ENCODE measurements at regions not wholly inside any gene's neighbourhood (a gene's known extent, or its start where the extent isn't known, plus 50 kb on each side); places are given as distances from the start of the nearest gene placed in this dataset.
"Not testable (repeated sequence)": the region's sequence is repeated elsewhere in the genome, so short reads cannot be mapped to it uniquely, and the experiment has no call there.

GRCh38 chr3:176275538-176275937, 921.7 kb downstream of the TBL1XR1 start:
- Histone ChIP-seq H2AFZ (ENCODE audit: low read length) (no peak overlapping the region), H3K27ac (ENCODE audit: low read length) (no peak overlapping the region), H3K27me3 (ENCODE audit: low read length) (no peaks in the 10 kb centered on the region), H3K9me2 (replicated peaks; ENCODE audit: insufficient read depth, low read length) (no peaks in the 10 kb centered on the region), H3K9ac (ENCODE audit: low read length) (no peak overlapping the region), H3K36me3 (ENCODE audit: insufficient read depth, low read length) (no peaks in the 10 kb centered on the region), H3K4me2 (ENCODE audit: low read depth, low read length, poor library complexity, severe bottlenecking) (no peak overlapping the region), H3K4me1 (ENCODE audit: low read length) (no peaks in the 10 kb centered on the region), H3K79me2 (ENCODE audit: low read length) (no peaks in the 10 kb centered on the region), H3K9me3 (ENCODE audit: low read length) (peaks cover 16% of the 10 kb centered on the region), H3K4me3 (ENCODE audit: low read length) (no peak overlapping the region), H4K20me1 (ENCODE audit: insufficient read depth, low read depth, low read length) (no peaks in the 10 kb centered on the region)
- no peak for DNase-seq

DNA sequence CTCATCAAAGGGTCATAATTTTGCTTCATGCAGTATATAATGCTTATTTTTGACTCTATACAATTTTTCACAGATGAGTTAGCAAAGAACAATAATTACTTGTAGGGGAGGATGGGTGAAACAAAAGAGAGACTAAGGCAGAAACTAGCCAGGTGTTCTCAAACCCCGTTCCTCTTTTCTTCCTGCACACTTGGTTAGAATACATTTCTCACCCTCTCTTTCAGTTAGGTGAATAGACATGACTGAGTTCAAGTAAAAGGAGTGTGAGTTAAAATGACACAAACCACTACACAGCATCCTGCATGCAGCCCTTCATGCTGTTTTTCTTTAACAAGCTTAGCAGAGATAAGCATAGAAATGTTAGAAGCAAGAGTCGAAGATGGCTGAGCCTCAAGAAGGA, 922.2 kb downstream of the TBL1XR1 start:
- peaks cover 18% of the 10 kb centered on the region for H3K9me3 ChIP-seq (ENCODE audit: low read length)
- no peaks in the 10 kb centered on the region for H3K4me1 ChIP-seq (ENCODE audit: low read length)
- H3K4me3 ChIP-seq (ENCODE audit: low read length): no peak overlapping the region
- H3K27ac ChIP-seq (ENCODE audit: low read length): no peak overlapping the region
- H3K9ac ChIP-seq (ENCODE audit: low read length): no peak overlapping the region
- no peaks in the 10 kb centered on the region for H4K20me1 ChIP-seq (ENCODE audit: insufficient read depth, low read depth, low read length)
- no peaks in the 10 kb centered on the region for H3K9me2 ChIP-seq (replicated peaks; ENCODE audit: insufficient read depth, low read length)
- H3K27me3 ChIP-seq (ENCODE audit: low read length): no peaks in the 10 kb centered on the region
- DNase-seq: no peak
- no peak overlapping the region for H3K4me2 ChIP-seq (ENCODE audit: low read depth, low read length, poor library complexity, severe bottlenecking)
- no peak overlapping the region for H2AFZ ChIP-seq (ENCODE audit: low read length)
- H3K79me2 ChIP-seq (ENCODE audit: low read length): no peaks in the 10 kb centered on the region
- H3K36me3 ChIP-seq (ENCODE audit: insufficient read depth, low read length): no peaks in the 10 kb centered on the region

- Histone ChIP-seq H3K4me3 (ENCODE audit: low read length) (no peak overlapping the region), H2AFZ (ENCODE audit: low read length) (no peak overlapping the region), H3K9me2 (replicated peaks; ENCODE audit: insufficient read depth, low read length) (no peaks in the 10 kb centered on the region), H3K4me1 (ENCODE audit: low read length) (no peaks in the 10 kb centered on the region), H3K27ac (ENCODE audit: low read length) (no peak overlapping the region), H4K20me1 (ENCODE audit: insufficient read depth, low read depth, low read length) (no peaks in the 10 kb centered on the region), H3K9me3 (ENCODE audit: low read length) (peaks cover 26% of the 10 kb centered on the region), H3K4me2 (ENCODE audit: low read depth, low read length, poor library complexity, severe bottlenecking) (no peak overlapping the region), H3K79me2 (ENCODE audit: low read length) (no peaks in the 10 kb centered on the region), H3K9ac (ENCODE audit: low read length) (no peak overlapping the region), H3K27me3 (ENCODE audit: low read length) (no peaks in the 10 kb centered on the region), H3K36me3 (ENCODE audit: insufficient read depth, low read length) (no peaks in the 10 kb centered on the region)
- no peak for DNase-seq
Measured at GRCh38 chr3:176274161-176274560, 923.1 kb downstream of the TBL1XR1 start.

GRCh38 chr3:176262071-176262470, 935.2 kb downstream of the TBL1XR1 start:
- no peak overlapping the region for H3K9ac ChIP-seq (ENCODE audit: low read length)
- no peak overlapping the region for H3K4me2 ChIP-seq (ENCODE audit: low read depth, low read length, poor library complexity, severe bottlenecking)
- no peak for DNase-seq
- no peak overlapping the region for H3K27ac ChIP-seq (ENCODE audit: low read length)
- no peaks in the 10 kb centered on the region for H3K36me3 ChIP-seq (ENCODE audit: insufficient read depth, low read length)
- no peaks in the 10 kb centered on the region for H3K4me1 ChIP-seq (ENCODE audit: low read length)
- H3K9me3 ChIP-seq (ENCODE audit: low read length): peaks cover 29% of the 10 kb centered on the region
- no peaks in the 10 kb centered on the region for H3K79me2 ChIP-seq (ENCODE audit: low read length)
- H2AFZ ChIP-seq (ENCODE audit: low read length): no peak overlapping the region
- no peak overlapping the region for H3K4me3 ChIP-seq (ENCODE audit: low read length)
- H4K20me1 ChIP-seq (ENCODE audit: insufficient read depth, low read depth, low read length): no peaks in the 10 kb centered on the region
- no peaks in the 10 kb centered on the region for H3K27me3 ChIP-seq (ENCODE audit: low read length)
- no peaks in the 10 kb centered on the region for H3K9me2 ChIP-seq (replicated peaks; ENCODE audit: insufficient read depth, low read length)

GRCh38 chr3:176247191-176247590, 950.1 kb downstream of the TBL1XR1 start:
- no peak overlapping the region for H2AFZ ChIP-seq (ENCODE audit: low read length)
- H3K36me3 ChIP-seq (ENCODE audit: insufficient read depth, low read length): no peaks in the 10 kb centered on the region
- no peak overlapping the region for H3K9ac ChIP-seq (ENCODE audit: low read length)
- no peaks in the 10 kb centered on the region; the same call in 1 of the 2 replicates for H3K9me2 ChIP-seq (replicated peaks; ENCODE audit: insufficient read depth, low read length)
- DNase-seq: no peak
- H3K4me3 ChIP-seq (ENCODE audit: low read length): no peak overlapping the region
- no peak overlapping the region for H3K4me2 ChIP-seq (ENCODE audit: low read depth, low read length, poor library complexity, severe bottlenecking)
- no peaks in the 10 kb centered on the region for H4K20me1 ChIP-seq (ENCODE audit: insufficient read depth, low read depth, low read length)
- H3K27ac ChIP-seq (ENCODE audit: low read length): no peak overlapping the region
- no peaks in the 10 kb centered on the region for H3K27me3 ChIP-seq (ENCODE audit: low read length)
- H3K4me1 ChIP-seq (ENCODE audit: low read length): no peaks in the 10 kb centered on the region
- no peaks in the 10 kb centered on the region for H3K79me2 ChIP-seq (ENCODE audit: low read length)
- H3K9me3 ChIP-seq (ENCODE audit: low read length): peaks cover 16% of the 10 kb centered on the region

- H3K9ac ChIP-seq (ENCODE audit: low read length): no peak overlapping the region
- no peak for DNase-seq
- no peak overlapping the region for H3K4me3 ChIP-seq (ENCODE audit: low read length)
- no peak overlapping the region for H3K27ac ChIP-seq (ENCODE audit: low read length)
- H3K4me1 ChIP-seq (ENCODE audit: low read length): no peaks in the 10 kb centered on the region
- H2AFZ ChIP-seq (ENCODE audit: low read length): no peak overlapping the region
- H3K9me2 ChIP-seq (replicated peaks; ENCODE audit: insufficient read depth, low read length): no peaks in the 10 kb centered on the region
- H3K4me2 ChIP-seq (ENCODE audit: low read depth, low read length, poor library complexity, severe bottlenecking): no peak overlapping the region
- peaks cover 31% of the 10 kb centered on the region for H3K9me3 ChIP-seq (ENCODE audit: low read length)
- no peaks in the 10 kb centered on the region for H3K79me2 ChIP-seq (ENCODE audit: low read length)
- no peaks in the 10 kb centered on the region for H3K27me3 ChIP-seq (ENCODE audit: low read length)
- H4K20me1 ChIP-seq (ENCODE audit: insufficient read depth, low read depth, low read length): no peaks in the 10 kb centered on the region
- no peaks in the 10 kb centered on the region for H3K36me3 ChIP-seq (ENCODE audit: insufficient read depth, low read length)
Measured at GRCh38 chr3:176219970-176220369, 977.3 kb downstream of the TBL1XR1 start.

- no peaks in the 10 kb centered on the region for H3K9me2 ChIP-seq (replicated peaks; ENCODE audit: insufficient read depth, low read length)
- H3K4me2 ChIP-seq (ENCODE audit: low read depth, low read length, poor library complexity, severe bottlenecking): no peak overlapping the region
- H3K4me1 ChIP-seq (ENCODE audit: low read length): no peaks in the 10 kb centered on the region
- peaks cover 30% of the 10 kb centered on the region for H3K9me3 ChIP-seq (ENCODE audit: low read length)
- no peak overlapping the region for H2AFZ ChIP-seq (ENCODE audit: low read length)
- H3K9ac ChIP-seq (ENCODE audit: low read length): no peak overlapping the region
- no peaks in the 10 kb centered on the region for H3K79me2 ChIP-seq (ENCODE audit: low read length)
- H4K20me1 ChIP-seq (ENCODE audit: insufficient read depth, low read depth, low read length): no peaks in the 10 kb centered on the region
- no peak overlapping the region for H3K4me3 ChIP-seq (ENCODE audit: low read length)
- H3K36me3 ChIP-seq (ENCODE audit: insufficient read depth, low read length): no peaks in the 10 kb centered on the region
- no peak for DNase-seq
- no peak overlapping the region for H3K27ac ChIP-seq (ENCODE audit: low read length)
- no peaks in the 10 kb centered on the region for H3K27me3 ChIP-seq (ENCODE audit: low read length)
Measured at GRCh38 chr3:176214758-176215157, 982.5 kb downstream of the TBL1XR1 start.

- not testable (repeated sequence) for H3K4me1 ChIP-seq (ENCODE audit: low read length); H3K9me2 ChIP-seq (replicated peaks; ENCODE audit: insufficient read depth, low read length); H3K36me3 ChIP-seq (ENCODE audit: insufficient read depth, low read length); H3K79me2 ChIP-seq (ENCODE audit: low read length); H2AFZ ChIP-seq (ENCODE audit: low read length); H3K4me3 ChIP-seq (ENCODE audit: low read length); H3K27ac ChIP-seq (ENCODE audit: low read length); DNase-seq; H3K4me2 ChIP-seq (ENCODE audit: low read depth, low read length, poor library complexity, severe bottlenecking); H3K27me3 ChIP-seq (ENCODE audit: low read length); H4K20me1 ChIP-seq (ENCODE audit: insufficient read depth, low read depth, low read length); H3K9ac ChIP-seq (ENCODE audit: low read length)
- H3K9me3 ChIP-seq (ENCODE audit: low read length): peaks cover 21% of the 10 kb centered on the region
Measured at GRCh38 chr3:176213314-176213713, 984.0 kb downstream of the TBL1XR1 start.

- no peaks in the 10 kb centered on the region for H4K20me1 ChIP-seq (ENCODE audit: insufficient read depth, low read depth, low read length)
- H3K9me3 ChIP-seq (ENCODE audit: low read length): peaks cover 25% of the 10 kb centered on the region
- H3K9ac ChIP-seq (ENCODE audit: low read length): no peak overlapping the region
- no peak overlapping the region for H3K27ac ChIP-seq (ENCODE audit: low read length)
- H3K4me1 ChIP-seq (ENCODE audit: low read length): no peaks in the 10 kb centered on the region
- no peak overlapping the region for H2AFZ ChIP-seq (ENCODE audit: low read length)
- H3K27me3 ChIP-seq (ENCODE audit: low read length): no peaks in the 10 kb centered on the region
- H3K4me3 ChIP-seq (ENCODE audit: low read length): no peak overlapping the region
- no peaks in the 10 kb centered on the region for H3K9me2 ChIP-seq (replicated peaks; ENCODE audit: insufficient read depth, low read length)
- no peak for DNase-seq
- H3K4me2 ChIP-seq (ENCODE audit: low read depth, low read length, poor library complexity, severe bottlenecking): no peak overlapping the region
- H3K36me3 ChIP-seq (ENCODE audit: insufficient read depth, low read length): no peaks in the 10 kb centered on the region
- no peaks in the 10 kb centered on the region for H3K79me2 ChIP-seq (ENCODE audit: low read length)
Measured at GRCh38 chr3:176208915-176209314, 988.4 kb downstream of the TBL1XR1 start.
